Thyroid gland (tissue), 4 donors: ENCODE measurements at regions not wholly inside any gene's neighbourhood (a gene's known extent, or its start where the extent isn't known, plus 50 kb on each side); places are given as distances from the start of the nearest gene placed in this dataset.

ENCODE experiments used
- CTCF ChIP-seq, 6 experiments: fragments of 200-600 bp in 3 of 6; fragments of 450-650 bp in 3 of 6; sonication (generic) in 3 of 6; IDR thresholded peaks; one replicate each; pipeline ENCODE4 v1.5.1; 2016 to 2019; ENCODE audit warnings: antibody characterized with exemption in 6 of 6, mild to moderate bottlenecking in 2 of 6, inconsistent platforms in 1 of 6, moderate library complexity in 1 of 6
- POLR2A ChIP-seq, 2 donors: fragments of 450-650 bp; IDR thresholded peaks; one replicate each; pipeline ENCODE4 v1.6.1; 2017; ENCODE audit warnings: antibody characterized with exemption in 2 of 2, mild to moderate bottlenecking in 2 of 2, moderate library complexity in 1 of 2

GRCh38 chr5:174252121-174252520, 206.6 kb downstream of the NSG2 start:
- TF ChIP-seq POLR2A (IDR thresholded peaks at IDR 0.05) (no peak), CTCF (IDR thresholded peaks at IDR 0.05) (no peak)
